H9 (cell line): ENCODE measurements at regions not wholly inside any gene's neighbourhood (a gene's known extent, or its start where the extent isn't known, plus 50 kb on each side); places are given as distances from the start of the nearest gene placed in this dataset.

Experiments used
- DNase-seq: peaks from one replicate; pipeline ENCODE4 v3.0.0-alpha.2; 2017
- H2AFZ ChIP-seq: one replicate; pipeline ENCODE4 v1.6.1; 2013; ENCODE audit warnings: mild to moderate bottlenecking, low read length, control low read depth, moderate library complexity
- H2AK5ac ChIP-seq: 2 replicates; pipeline ENCODE4 v1.6.1; 2013; ENCODE audit warnings: low read length, control low read depth, mixed read lengths; ENCODE audit not compliant: insufficient read length
- H2BK120ac ChIP-seq: one replicate; pipeline ENCODE4 v1.6.1; 2013; ENCODE audit warnings: low read depth, mild to moderate bottlenecking, low read length, control low read depth, inconsistent platforms; ENCODE audit not compliant: poor library complexity, severe bottlenecking
- H2BK12ac ChIP-seq: 2 replicates; pipeline ENCODE4 v1.6.1; 2013; ENCODE audit warnings: low read length, control low read depth, mixed read lengths, low read depth; ENCODE audit not compliant: insufficient read length
- H2BK15ac ChIP-seq: 2 replicates; pipeline ENCODE4 v1.6.1; 2013; ENCODE audit warnings: low read depth, low read length, control low read depth
- H2BK20ac ChIP-seq: one replicate; pipeline ENCODE4 v1.6.1; 2013; ENCODE audit warnings: low read depth, mild to moderate bottlenecking, low read length, control low read depth, inconsistent platforms; ENCODE audit not compliant: poor library complexity, severe bottlenecking
- H2BK5ac ChIP-seq: 2 replicates; pipeline ENCODE4 v1.6.1; 2013; ENCODE audit warnings: low read length, control low read depth, mixed read lengths; ENCODE audit not compliant: insufficient read length
- H3K14ac ChIP-seq: 2 replicates; pipeline ENCODE4 v1.6.1; 2013; ENCODE audit warnings: low read length, control low read depth; ENCODE audit not compliant: insufficient read depth
- H3K18ac ChIP-seq: 2 replicates; pipeline ENCODE4 v1.6.1; 2013; ENCODE audit warnings: low read depth, mild to moderate bottlenecking, mixed read lengths, low read length, control low read depth; ENCODE audit not compliant: insufficient read length
- H3K23ac ChIP-seq: 2 replicates; pipeline ENCODE4 v1.6.1; 2013; ENCODE audit warnings: low read length, control low read depth, mixed read lengths, low read depth; ENCODE audit not compliant: insufficient read length
- H3K23me2 ChIP-seq: 2 replicates; pipeline ENCODE4 v1.6.1; 2013; ENCODE audit warnings: low read depth, mild to moderate bottlenecking, mixed read lengths, low read length, control low read depth; ENCODE audit not compliant: insufficient read length, poor library complexity, severe bottlenecking
- H3K27ac ChIP-seq: 2 replicates; pipeline ENCODE4 v1.5.1; 2013; ENCODE audit warnings: low read length, control low read depth, mixed read lengths, low read depth; ENCODE audit not compliant: insufficient read length
- H3K27me3 ChIP-seq: 2 replicates; pipeline ENCODE4 v1.6.1; 2013; ENCODE audit warnings: low read length, control low read depth, inconsistent platforms; ENCODE audit not compliant: insufficient read depth
- H3K4ac ChIP-seq: 2 replicates; pipeline ENCODE4 v1.6.1; 2013; ENCODE audit warnings: low read depth, mild to moderate bottlenecking, control low read depth, inconsistent platforms, low read length, moderate library complexity
- H3K4me1 ChIP-seq: 2 replicates; pipeline ENCODE4 v1.6.1; 2013; ENCODE audit warnings: low read length, control low read depth, inconsistent platforms; ENCODE audit not compliant: insufficient read depth
- H3K4me2 ChIP-seq: 2 replicates; pipeline ENCODE4 v1.6.1; 2013; ENCODE audit warnings: low read length, control low read depth, mixed read lengths; ENCODE audit not compliant: insufficient read length, insufficient read depth
- H3K56ac ChIP-seq: 2 replicates; pipeline ENCODE4 v1.6.1; 2013; ENCODE audit warnings: low read depth, mild to moderate bottlenecking, mixed read lengths, low read length, control low read depth; ENCODE audit not compliant: insufficient read length
- H3K79me1 ChIP-seq: 2 replicates; pipeline ENCODE4 v1.6.1; 2013; ENCODE audit warnings: low read depth, mild to moderate bottlenecking, moderate library complexity, low read length, control low read depth, inconsistent platforms; ENCODE audit not compliant: insufficient read depth, poor library complexity, severe bottlenecking
- H3K79me2 ChIP-seq: 2 replicates; pipeline ENCODE4 v1.6.1; 2013; ENCODE audit warnings: low read length, control low read depth, inconsistent platforms; ENCODE audit not compliant: insufficient read depth
- H3K9ac ChIP-seq: 2 replicates; pipeline ENCODE4 v1.6.1; 2013; ENCODE audit warnings: low read length, control low read depth, mixed read lengths; ENCODE audit not compliant: insufficient read length; ENCODE audit errors: extremely low read depth
- H3K9me3 ChIP-seq: one replicate; pipeline ENCODE4 v1.6.1; 2013; ENCODE audit warnings: low read depth, low read length, inconsistent platforms; ENCODE audit not compliant: control insufficient read depth
- H3T11ph ChIP-seq: one replicate; pipeline ENCODE4 v1.6.1; 2013; ENCODE audit warnings: mild to moderate bottlenecking, low read length, control low read depth, inconsistent platforms
- H4K20me1 ChIP-seq: one replicate; pipeline ENCODE4 v1.6.1; 2013; ENCODE audit not compliant: control insufficient read depth, insufficient read length, insufficient read depth
- H4K5ac ChIP-seq: 2 replicates; pipeline ENCODE4 v1.6.1; 2013; ENCODE audit warnings: low read depth, mild to moderate bottlenecking, mixed read lengths, low read length, control low read depth; ENCODE audit not compliant: insufficient read length
- H4K8ac ChIP-seq: replicated peaks from 2 replicates; pipeline ENCODE4 v1.6.1; 2013; ENCODE audit warnings: low read length, control low read depth, mixed read lengths, low read depth; ENCODE audit not compliant: insufficient read length
- H4K91ac ChIP-seq: 2 replicates; pipeline ENCODE4 v1.6.1; 2013; ENCODE audit warnings: low read depth, mild to moderate bottlenecking, moderate library complexity, mixed read lengths, low read length, control low read depth; ENCODE audit not compliant: insufficient read length
- H3K27ac Mint-ChIP-seq, 3 experiments: 2 replicates in 2 of 3; 3 replicates in 1 of 3; pipeline ENCODE4 v1.8.0; 2020 to 2021; ENCODE audit warnings: mixed read lengths in 3 of 3, mild to moderate bottlenecking in 1 of 3, moderate library complexity in 1 of 3
- H3K27me3 Mint-ChIP-seq: 2 replicates; pipeline ENCODE4 v1.8.0; 2021; ENCODE audit warnings: low read depth, mild to moderate bottlenecking, moderate library complexity, mixed read lengths
- H3K36me3 Mint-ChIP-seq, 3 experiments: 2 replicates in 2 of 3; 3 replicates in 1 of 3; pipeline ENCODE4 v1.8.0; 2020 to 2021; ENCODE audit warnings: low read depth in 3 of 3, mixed read lengths in 3 of 3; ENCODE audit not compliant: insufficient read depth in 1 of 3
- H3K4me1 Mint-ChIP-seq, 2 experiments: 2 replicates each; pipeline ENCODE4 v1.8.0; 2020; ENCODE audit warnings: mixed read lengths in 2 of 2
- H3K4me3 Mint-ChIP-seq, 2 experiments: 2 replicates in 1 of 2; 3 replicates in 1 of 2; pipeline ENCODE4 v1.8.0; 2020 to 2021; ENCODE audit warnings: mild to moderate bottlenecking in 2 of 2, mixed read lengths in 2 of 2, moderate library complexity in 1 of 2
- H3K9me3 Mint-ChIP-seq, 2 experiments: 2 replicates in 1 of 2; 3 replicates in 1 of 2; pipeline ENCODE4 v1.8.0; 2020; ENCODE audit warnings: mild to moderate bottlenecking in 2 of 2, mixed read lengths in 2 of 2, moderate library complexity in 1 of 2
- WGBS: extraction: QIAGEN DNeasy Blood & Tissue Kit; methylation state at CpG from one replicate; pipeline ENCODE4 v1.1.7; 2013; ENCODE audit warnings: missing lambda C conversion rate, low lambda C conversion rate, mixed read lengths; ENCODE audit not compliant: insufficient read length; ENCODE audit errors: extremely low coverage; 5-methylcytosine and 5-hydroxymethylcytosine counted together
- TF ChIP-seq, protein P1 (sequence below): fragments of 200-600 bp; sonication (generic); conservative IDR thresholded peaks from 3 replicates; pipeline ENCODE4 v1.8.0; 2021; ENCODE audit warnings: antibody characterized with exemption, mild to moderate bottlenecking

DNA sequence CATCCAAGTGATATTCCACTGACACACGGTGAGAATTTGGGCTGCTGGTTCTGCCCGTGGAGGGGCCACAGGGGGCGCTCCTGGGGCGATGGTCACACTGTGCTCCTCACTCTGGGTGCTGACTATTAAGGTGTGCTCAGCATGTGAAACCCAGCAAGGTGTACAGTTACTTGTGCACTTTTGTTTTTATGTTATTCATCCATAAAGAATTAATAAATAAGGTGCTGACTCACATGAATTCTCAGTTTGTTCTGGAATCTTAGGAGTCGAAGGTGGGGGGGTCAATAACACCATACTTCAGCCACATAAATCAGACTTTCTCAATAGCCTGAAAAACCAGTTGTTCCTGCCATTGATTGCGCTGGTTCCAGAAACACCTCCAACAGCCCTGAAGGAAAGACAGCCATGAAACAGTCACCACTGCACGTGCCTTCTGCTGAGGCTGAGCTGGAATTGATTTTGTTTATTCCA, 53.5 kb upstream of the SPATA12 start:
- no peaks in the 10 kb centered on the region for H4K20me1 ChIP-seq
- H2BK120ac ChIP-seq: no peak overlapping the region
- no peaks in the 10 kb centered on the region for H3K4me1 ChIP-seq
- Mint-ChIP-seq H3K27ac (no peak overlapping the region), H3K36me3 (peaks cover 0 to 4% (median 0%) of the 10 kb centered on the region in 3 experiments; a peak in 3 of 7 replicates), H3K4me3 (no peak overlapping the region), H3K27me3 (no peaks in the 10 kb centered on the region; the same call in 1 of the 2 replicates), H3K4me1 (peaks cover 18 to 22% of the 10 kb centered on the region in 2 experiments), H3K9me3 (no peaks in the 10 kb centered on the region)
- no peak overlapping the region for H2BK15ac ChIP-seq
- WGBS: no CpG with 5 or more reads among the region's 7 CpGs
- H3K9me3 ChIP-seq: no peaks in the 10 kb centered on the region
- H3K56ac ChIP-seq: no peak overlapping the region
- H3K79me2 ChIP-seq: no peaks in the 10 kb centered on the region
- no peak overlapping the region for H2BK5ac ChIP-seq
- no peak overlapping the region for H3K27ac ChIP-seq
- no peak overlapping the region for H4K8ac ChIP-seq
- H2BK12ac ChIP-seq: no peak overlapping the region
- H4K5ac ChIP-seq: no peak overlapping the region
- no peak overlapping the region for H3K14ac ChIP-seq
- H3K23ac ChIP-seq: no peak overlapping the region
- H3K23me2 ChIP-seq: no peaks in the 10 kb centered on the region
- H3T11ph ChIP-seq: no peak overlapping the region
- H2AFZ ChIP-seq: no peak overlapping the region
- H2BK20ac ChIP-seq: no peak overlapping the region
- H3K18ac ChIP-seq: no peak overlapping the region
- no peak overlapping the region for H3K4ac ChIP-seq
- no peak overlapping the region for H3K9ac ChIP-seq
- TF ChIP-seq, protein P1, sequence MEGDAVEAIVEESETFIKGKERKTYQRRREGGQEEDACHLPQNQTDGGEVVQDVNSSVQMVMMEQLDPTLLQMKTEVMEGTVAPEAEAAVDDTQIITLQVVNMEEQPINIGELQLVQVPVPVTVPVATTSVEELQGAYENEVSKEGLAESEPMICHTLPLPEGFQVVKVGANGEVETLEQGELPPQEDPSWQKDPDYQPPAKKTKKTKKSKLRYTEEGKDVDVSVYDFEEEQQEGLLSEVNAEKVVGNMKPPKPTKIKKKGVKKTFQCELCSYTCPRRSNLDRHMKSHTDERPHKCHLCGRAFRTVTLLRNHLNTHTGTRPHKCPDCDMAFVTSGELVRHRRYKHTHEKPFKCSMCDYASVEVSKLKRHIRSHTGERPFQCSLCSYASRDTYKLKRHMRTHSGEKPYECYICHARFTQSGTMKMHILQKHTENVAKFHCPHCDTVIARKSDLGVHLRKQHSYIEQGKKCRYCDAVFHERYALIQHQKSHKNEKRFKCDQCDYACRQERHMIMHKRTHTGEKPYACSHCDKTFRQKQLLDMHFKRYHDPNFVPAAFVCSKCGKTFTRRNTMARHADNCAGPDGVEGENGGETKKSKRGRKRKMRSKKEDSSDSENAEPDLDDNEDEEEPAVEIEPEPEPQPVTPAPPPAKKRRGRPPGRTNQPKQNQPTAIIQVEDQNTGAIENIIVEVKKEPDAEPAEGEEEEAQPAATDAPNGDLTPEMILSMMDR: peak; percentile 74
- no peaks in the 10 kb centered on the region for H3K27me3 ChIP-seq
- no peaks in the 10 kb centered on the region for H3K79me1 ChIP-seq
- DNase-seq: peak; percentile 63
- H3K4me2 ChIP-seq: no peak overlapping the region
- no peak overlapping the region for H4K91ac ChIP-seq
- no peak overlapping the region for H2AK5ac ChIP-seq
